HL-60 (cell line): ENCODE measurements at regions not wholly inside any gene's neighbourhood (a gene's known extent, or its start where the extent isn't known, plus 50 kb on each side); places are given as distances from the start of the nearest gene placed in this dataset.

Experiments
- CTCF ChIP-seq: IDR thresholded peaks from one replicate; pipeline ENCODE4 v1.5.1; 2011; ENCODE audit warnings: low read length, control low read depth, inconsistent platforms; ENCODE audit not compliant: insufficient read depth
- GABPA ChIP-seq: IDR thresholded peaks from 2 replicates; pipeline ENCODE4 v1.6.1; 2012; ENCODE audit warnings: low read depth
- POLR2AphosphoS5 ChIP-seq: IDR thresholded peaks from 2 replicates; pipeline ENCODE4 v1.6.1; 2012; ENCODE audit warnings: low read depth
- REST ChIP-seq: IDR thresholded peaks from 2 replicates; pipeline ENCODE4 v1.6.1; 2012; ENCODE audit warnings: low read depth; ENCODE audit not compliant: insufficient replicate concordance
- SPI1 ChIP-seq: IDR thresholded peaks from 2 replicates; pipeline ENCODE4 v1.6.1; 2012; ENCODE audit warnings: low read depth, mild to moderate bottlenecking, borderline replicate concordance

GRCh38 chr4:12691168-12691567 is 793.0 kb downstream of the RAB28 start:
- TF ChIP-seq CTCF (no peak), REST (no peak), POLR2AphosphoS5 (no peak), GABPA (no peak), SPI1 (no peak)
